SK-N-SH treated with all-trans-retinoic acid at 6 μM for 48 hours (cell line): ENCODE measurements at regions not wholly inside any gene's neighbourhood (a gene's known extent, or its start where the extent isn't known, plus 50 kb on each side); places are given as distances from the start of the nearest gene placed in this dataset.
"Not testable (repeated sequence)": the region's sequence is repeated elsewhere in the genome, so short reads cannot be mapped to it uniquely, and the experiment has no call there.

Experiments used
- ARNTL ChIP-seq: fragments of 450-650 bp; formaldehyde crosslinking; IDR thresholded peaks from 2 replicates; pipeline ENCODE4 v1.5.0; 2020; ENCODE audit warnings: low read depth, mild to moderate bottlenecking, moderate library complexity, borderline replicate concordance
- BACH2 ChIP-seq: fragments of 250-450 bp; sonication (Bioruptor Pico); IDR thresholded peaks from 2 replicates; pipeline ENCODE4 v1.9.0; 2021; ENCODE audit warnings: mild to moderate bottlenecking, borderline replicate concordance
- ISL1 ChIP-seq: fragments of 250-450 bp; sonication (Bioruptor Pico); IDR thresholded peaks from 2 replicates; pipeline ENCODE4 v2.1.2; 2022; ENCODE audit warnings: mild to moderate bottlenecking, moderate library complexity
- PATZ1 ChIP-seq: fragments of 250-450 bp; sonication (Bioruptor Pico); IDR thresholded peaks from 2 replicates; pipeline ENCODE4 v1.8.0; 2020; ENCODE audit warnings: mild to moderate bottlenecking, moderate library complexity, borderline replicate concordance
- SNAI2 ChIP-seq: fragments of 250-450 bp; sonication (Bioruptor Pico); IDR thresholded peaks from 2 replicates; pipeline ENCODE4 v1.5.0; 2020; ENCODE audit warnings: mild to moderate bottlenecking, moderate library complexity
- TCF4 ChIP-seq: fragments of 250-450 bp; sonication (Bioruptor Pico); IDR thresholded peaks from 2 replicates; pipeline ENCODE4 v1.8.0; 2021; ENCODE audit warnings: mild to moderate bottlenecking, moderate library complexity, borderline replicate concordance
- ZFP3 ChIP-seq: fragments of 250-450 bp; sonication (Bioruptor Pico); IDR thresholded peaks from 2 replicates; pipeline ENCODE4 v1.5.0; 2020; ENCODE audit warnings: mild to moderate bottlenecking, moderate library complexity

- not testable (repeated sequence) for TF ChIP-seq BACH2 (CRISPR knock-in tag); SNAI2 (CRISPR knock-in tag); TCF4; PATZ1 (CRISPR knock-in tag); ZFP3 (CRISPR knock-in tag); ARNTL (CRISPR knock-in tag); ISL1 (CRISPR knock-in tag)
Observed at GRCh38 chr22:22733006-22733405, 88.6 kb downstream of the GGTLC2 start.
